ENCODE measurements at regions not wholly inside any gene's neighbourhood (a gene's known extent, or its start where the extent isn't known, plus 50 kb on each side); places are given as distances from the start of the nearest gene placed in this dataset.

- TF ChIP-seq, protein P1, sequence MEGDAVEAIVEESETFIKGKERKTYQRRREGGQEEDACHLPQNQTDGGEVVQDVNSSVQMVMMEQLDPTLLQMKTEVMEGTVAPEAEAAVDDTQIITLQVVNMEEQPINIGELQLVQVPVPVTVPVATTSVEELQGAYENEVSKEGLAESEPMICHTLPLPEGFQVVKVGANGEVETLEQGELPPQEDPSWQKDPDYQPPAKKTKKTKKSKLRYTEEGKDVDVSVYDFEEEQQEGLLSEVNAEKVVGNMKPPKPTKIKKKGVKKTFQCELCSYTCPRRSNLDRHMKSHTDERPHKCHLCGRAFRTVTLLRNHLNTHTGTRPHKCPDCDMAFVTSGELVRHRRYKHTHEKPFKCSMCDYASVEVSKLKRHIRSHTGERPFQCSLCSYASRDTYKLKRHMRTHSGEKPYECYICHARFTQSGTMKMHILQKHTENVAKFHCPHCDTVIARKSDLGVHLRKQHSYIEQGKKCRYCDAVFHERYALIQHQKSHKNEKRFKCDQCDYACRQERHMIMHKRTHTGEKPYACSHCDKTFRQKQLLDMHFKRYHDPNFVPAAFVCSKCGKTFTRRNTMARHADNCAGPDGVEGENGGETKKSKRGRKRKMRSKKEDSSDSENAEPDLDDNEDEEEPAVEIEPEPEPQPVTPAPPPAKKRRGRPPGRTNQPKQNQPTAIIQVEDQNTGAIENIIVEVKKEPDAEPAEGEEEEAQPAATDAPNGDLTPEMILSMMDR (IDR thresholded peaks at IDR 0.05; ENCODE audit: low read length) = no peak
- TF ChIP-seq EZH2 (IDR thresholded peaks at IDR 0.05; ENCODE audit: borderline replicate concordance, low read length) = no peak
Observed at GRCh38 chr4:35690271-35690670, 554.0 kb downstream of the ARAP2 start.

All from OCI-LY1 (cell line).